ENCODE measurements at regions not wholly inside any gene's neighbourhood (a gene's known extent, or its start where the extent isn't known, plus 50 kb on each side); places are given as distances from the start of the nearest gene placed in this dataset.

GRCh38 chr12:131334835-131335234 is 376.1 kb upstream of the SFSWAP start:
- Histone ChIP-seq H3K4me3 (no peak overlapping the region), H3K27ac (ENCODE audit: extremely low read depth, low read depth, low read length) (no peak overlapping the region), H3K27me3 (ENCODE audit: control insufficient read depth in 2 of 2, insufficient read depth in 2 of 2, low read length in 2 of 2) (peaks cover 0 to 5% of the 10 kb centered on the region in 2 experiments; a peak in 1 of 5 replicates), H3K9me3 (replicated peaks; ENCODE audit: control insufficient read depth, insufficient read depth, low read depth, low read length) (no peaks in the 10 kb centered on the region), H4K20me1 (replicated peaks; ENCODE audit: control insufficient read depth, insufficient read depth, low read length) (no peaks in the 10 kb centered on the region), H3K79me2 (ENCODE audit: control insufficient read depth, insufficient read depth, low read length) (no peaks in the 10 kb centered on the region), H3K9ac (ENCODE audit: insufficient read depth in 1 of 2, low read depth in 2 of 2, low read length in 2 of 2) (no peak overlapping the region), H3K4me2 (ENCODE audit: insufficient read depth, low read length) (no peak overlapping the region), H3K4me1 (replicated peaks in 1 of 2; ENCODE audit: control insufficient read depth in 2 of 2, insufficient read depth in 2 of 2, low read length in 2 of 2) (no peaks in the 10 kb centered on the region), H3K9me1 (ENCODE audit: control insufficient read depth, insufficient read depth, low read length) (no peaks in the 10 kb centered on the region), H3K36me3 (ENCODE audit: control insufficient read depth, insufficient read depth, low read length) (no peaks in the 10 kb centered on the region), H2AFZ (ENCODE audit: low read depth, low read length) (no peak overlapping the region)
- in situ Hi-C loops (cut with MboI): loop anchor here (5.0 kb wide), 1 partner anchor 292 kb away; no protein-coding TSS in a partner anchor
- ChIA-PET POLR2A (no interaction called here), CTCF (ENCODE audit: low intra/inter-chr PET ratio) (no interaction called here)
- ATAC-seq: peak; percentile 57; the same call in 1 of the 3 replicates
- intact Hi-C loops (cut with micrococcal nuclease): no loop called here
- no peak for FAIRE-seq
- no TSS peak for BruUV-seq (replicated peaks)
- peak; percentile 7 for TF ChIP-seq RBM25 (IDR thresholded peaks at IDR 0.05; ENCODE audit: low read depth, low read length, severe bottlenecking)
- TF ChIP-seq POU5F1 (IDR thresholded peaks at IDR 0.05; ENCODE audit: borderline replicate concordance, low read depth, low read length, partially characterized antibody): no peak
- TF ChIP-seq ZKSCAN8 (CRISPR knock-in tag; IDR thresholded peaks at IDR 0.05): no peak
- TF ChIP-seq ZNF316 (IDR thresholded peaks at IDR 0.05): peak; percentile 19; the same call in 1 of the 2 replicates
- WGBS (ENCODE audit: insufficient coverage, low coverage, missing lambda C conversion rate): 34% methylated on average over 4 of the region's 4 CpGs
- no peak for DNase-seq (ENCODE audit: extremely low read depth in 1 of 4, low spot score in 3 of 4)

- no TSS peak for BruUV-seq (replicated peaks)
- ATAC-seq (no peak), DNase-seq (ENCODE audit: extremely low read depth in 1 of 4, low spot score in 3 of 4) (no peak), FAIRE-seq (no peak)
- no peak overlapping the region for H3K9ac ChIP-seq (ENCODE audit: insufficient read depth in 1 of 2, low read depth in 2 of 2, low read length in 2 of 2)
- POLR2A ChIA-PET: no interaction called here
- H3K9me1 ChIP-seq (ENCODE audit: control insufficient read depth, insufficient read depth, low read length): no peaks in the 10 kb centered on the region
- H3K36me3 ChIP-seq (ENCODE audit: control insufficient read depth, insufficient read depth, low read length): no peaks in the 10 kb centered on the region
- H4K20me1 ChIP-seq (replicated peaks; ENCODE audit: control insufficient read depth, insufficient read depth, low read length): no peaks in the 10 kb centered on the region
- intact Hi-C loops (cut with micrococcal nuclease): no loop called here
- 11% methylated on average over 4 of the region's 4 CpGs for WGBS (ENCODE audit: insufficient coverage, low coverage, missing lambda C conversion rate)
- no peak overlapping the region for H3K27ac ChIP-seq (ENCODE audit: extremely low read depth, low read depth, low read length)
- no peaks in the 10 kb centered on the region for H3K4me1 ChIP-seq (replicated peaks in 1 of 2; ENCODE audit: control insufficient read depth in 2 of 2, insufficient read depth in 2 of 2, low read length in 2 of 2)
- no peaks in the 10 kb centered on the region for H3K9me3 ChIP-seq (replicated peaks; ENCODE audit: control insufficient read depth, insufficient read depth, low read depth, low read length)
- no peak overlapping the region for H3K4me2 ChIP-seq (ENCODE audit: insufficient read depth, low read length)
- in situ Hi-C loops (cut with MboI): no loop called here
- CTCF ChIA-PET (ENCODE audit: low intra/inter-chr PET ratio): no interaction called here
- no peaks in the 10 kb centered on the region for H3K79me2 ChIP-seq (ENCODE audit: control insufficient read depth, insufficient read depth, low read length)
- no peak overlapping the region for H3K4me3 ChIP-seq
- no peak overlapping the region for H2AFZ ChIP-seq (ENCODE audit: low read depth, low read length)
- H3K27me3 ChIP-seq (ENCODE audit: control insufficient read depth in 2 of 2, insufficient read depth in 2 of 2, low read length in 2 of 2): peaks cover 0 to 5% of the 10 kb centered on the region in 2 experiments; a peak in 1 of 5 replicates
- peak; percentile 21; the same call in 1 of the 2 replicates for TF ChIP-seq CXXC5 (CRISPR knock-in tag; IDR thresholded peaks at IDR 0.05)
- TF ChIP-seq ZBTB40 (IDR thresholded peaks at IDR 0.05): 0 out of 2 replicates have a peak, but pooled peaks have one; percentile 20
- no peak for TF ChIP-seq ZBTB40 (CRISPR knock-in tag; IDR thresholded peaks at IDR 0.05)
- TF ChIP-seq ATF7 (IDR thresholded peaks at IDR 0.05): peak; percentile 39; the same call in 1 of the 2 replicates
Measured at GRCh38 chr12:131335456-131335855, 375.4 kb upstream of the SFSWAP start.
